SU-DHL-6 (cell line): ENCODE measurements at regions not wholly inside any gene's neighbourhood (a gene's known extent, or its start where the extent isn't known, plus 50 kb on each side); places are given as distances from the start of the nearest gene placed in this dataset.

Experiments
- H2AFZ ChIP-seq: fragments of 200-600 bp; sonication (generic); 2 replicates; pipeline ENCODE4 v1.6.1; 2014; ENCODE audit warnings: low read depth, mild to moderate bottlenecking, moderate library complexity, mixed read lengths, antibody characterized with exemption, low read length; ENCODE audit not compliant: severe bottlenecking
- H3F3A ChIP-seq: fragments of 200-600 bp; shearing (Covaris generic); 2 replicates; pipeline ENCODE4 v1.6.0; 2016; ENCODE audit warnings: antibody characterized with exemption, mild to moderate bottlenecking; ENCODE audit not compliant: insufficient read depth
- H3K27ac ChIP-seq: fragments of 200-600 bp; sonication (generic); 2 replicates; pipeline ENCODE4 v1.5.1; 2016; ENCODE audit warnings: low read depth, mild to moderate bottlenecking, low read length, moderate library complexity, mixed read lengths
- H3K27me3 ChIP-seq: fragments of 200-600 bp; sonication (generic), shearing (Covaris generic); 2 replicates; pipeline ENCODE4 v1.6.0; 2014; ENCODE audit warnings: mild to moderate bottlenecking, low read length
- H3K36me3 ChIP-seq: fragments of 200-600 bp; sonication (generic); 2 replicates; pipeline ENCODE4 v1.6.1; 2014; ENCODE audit warnings: mild to moderate bottlenecking, low read length, mixed read lengths
- H3K4me2 ChIP-seq: fragments of 300-600, 200-600 bp; shearing (Covaris generic), sonication (generic); 2 replicates; pipeline ENCODE4 v1.6.0; 2014; ENCODE audit warnings: low read length, low read depth, mild to moderate bottlenecking; ENCODE audit not compliant: poor library complexity, severe bottlenecking
- H3K4me3 ChIP-seq: fragments of 200-600 bp; sonication (generic); 2 replicates; pipeline ENCODE4 v1.5.1; 2014; ENCODE audit warnings: antibody characterized with exemption, low read length, mild to moderate bottlenecking, mixed read lengths; ENCODE audit not compliant: insufficient read depth, poor library complexity, severe bottlenecking
- H3K79me2 ChIP-seq: fragments of 200-600 bp; sonication (generic); 2 replicates; pipeline ENCODE4 v1.6.1; 2014; ENCODE audit warnings: mild to moderate bottlenecking, low read length, moderate library complexity; ENCODE audit not compliant: insufficient read depth
- H3K9ac ChIP-seq: fragments of 200-600 bp; sonication (generic); 2 replicates; pipeline ENCODE4 v1.7.0; 2014; ENCODE audit warnings: mild to moderate bottlenecking, low read length
- H3K9me2 ChIP-seq: fragments of 200-600 bp; sonication (generic); replicated peaks from 2 replicates; pipeline ENCODE4 v1.6.1; 2014; ENCODE audit warnings: low read length; ENCODE audit not compliant: insufficient read depth
- H3K9me3 ChIP-seq: fragments of 200-600 bp; sonication (generic); 2 replicates; pipeline ENCODE4 v1.6.1; 2014; ENCODE audit warnings: low read length, mixed read lengths; ENCODE audit not compliant: insufficient read depth
- H4K20me1 ChIP-seq: fragments of 200-600 bp; sonication (generic); 2 replicates; pipeline ENCODE4 v1.6.1; 2014; ENCODE audit warnings: low read depth, mild to moderate bottlenecking, antibody characterized with exemption, low read length, moderate library complexity, mixed read lengths
- EZH2phosphoT487 ChIP-seq: fragments of 200-600 bp; sonication (generic), shearing (Covaris generic); conservative IDR thresholded peaks from 2 replicates; pipeline ENCODE4 v1.6.1; 2018; ENCODE audit warnings: mild to moderate bottlenecking, antibody characterized with exemption, low read length, moderate library complexity, mixed read lengths
- TF ChIP-seq, protein P1 (sequence below): fragments of 200-600 bp; sonication (generic); IDR thresholded peaks from one replicate; pipeline ENCODE4 v1.5.1; 2017; ENCODE audit warnings: antibody characterized with exemption, mild to moderate bottlenecking, low read length, moderate library complexity; ENCODE audit not compliant: insufficient read depth, poor library complexity, severe bottlenecking

GRCh38 chr1:106814418-106814817 is 242.1 kb upstream of the PRMT6 start:
- no peak overlapping the region for H2AFZ ChIP-seq
- no peak overlapping the region for H3K4me2 ChIP-seq
- no peak for TF ChIP-seq EZH2phosphoT487
- TF ChIP-seq, protein P1, sequence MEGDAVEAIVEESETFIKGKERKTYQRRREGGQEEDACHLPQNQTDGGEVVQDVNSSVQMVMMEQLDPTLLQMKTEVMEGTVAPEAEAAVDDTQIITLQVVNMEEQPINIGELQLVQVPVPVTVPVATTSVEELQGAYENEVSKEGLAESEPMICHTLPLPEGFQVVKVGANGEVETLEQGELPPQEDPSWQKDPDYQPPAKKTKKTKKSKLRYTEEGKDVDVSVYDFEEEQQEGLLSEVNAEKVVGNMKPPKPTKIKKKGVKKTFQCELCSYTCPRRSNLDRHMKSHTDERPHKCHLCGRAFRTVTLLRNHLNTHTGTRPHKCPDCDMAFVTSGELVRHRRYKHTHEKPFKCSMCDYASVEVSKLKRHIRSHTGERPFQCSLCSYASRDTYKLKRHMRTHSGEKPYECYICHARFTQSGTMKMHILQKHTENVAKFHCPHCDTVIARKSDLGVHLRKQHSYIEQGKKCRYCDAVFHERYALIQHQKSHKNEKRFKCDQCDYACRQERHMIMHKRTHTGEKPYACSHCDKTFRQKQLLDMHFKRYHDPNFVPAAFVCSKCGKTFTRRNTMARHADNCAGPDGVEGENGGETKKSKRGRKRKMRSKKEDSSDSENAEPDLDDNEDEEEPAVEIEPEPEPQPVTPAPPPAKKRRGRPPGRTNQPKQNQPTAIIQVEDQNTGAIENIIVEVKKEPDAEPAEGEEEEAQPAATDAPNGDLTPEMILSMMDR, result no peak
- no peak overlapping the region for H3K27ac ChIP-seq
- H3K9ac ChIP-seq, result no peak overlapping the region
- no peaks in the 10 kb centered on the region for H4K20me1 ChIP-seq
- H3K9me3 ChIP-seq, result peaks cover 3% of the 10 kb centered on the region; the same call in 1 of the 2 replicates
- H3K27me3 ChIP-seq, result no peaks in the 10 kb centered on the region
- no peaks in the 10 kb centered on the region for H3K79me2 ChIP-seq
- H3F3A ChIP-seq, result no peaks in the 10 kb centered on the region
- H3K4me3 ChIP-seq, result no peak overlapping the region
- no peaks in the 10 kb centered on the region for H3K36me3 ChIP-seq
- H3K9me2 ChIP-seq, result no peaks in the 10 kb centered on the region

- no peaks in the 10 kb centered on the region for H3F3A ChIP-seq
- H3K4me3 ChIP-seq, result no peak overlapping the region
- no peaks in the 10 kb centered on the region for H3K9me2 ChIP-seq
- no peak for TF ChIP-seq EZH2phosphoT487
- TF ChIP-seq, protein P1, result no peak
- H3K27ac ChIP-seq, result no peak overlapping the region
- H3K4me2 ChIP-seq, result no peak overlapping the region
- no peaks in the 10 kb centered on the region for H3K27me3 ChIP-seq
- no peak overlapping the region for H3K9ac ChIP-seq
- H3K36me3 ChIP-seq, result no peaks in the 10 kb centered on the region
- no peak overlapping the region for H2AFZ ChIP-seq
- no peaks in the 10 kb centered on the region for H3K9me3 ChIP-seq
- H4K20me1 ChIP-seq, result no peaks in the 10 kb centered on the region
- H3K79me2 ChIP-seq, result no peaks in the 10 kb centered on the region
Measured at GRCh38 chr1:106817575-106817974, 238.9 kb upstream of the PRMT6 start.

- H3K4me3 ChIP-seq, result no peak overlapping the region
- no peaks in the 10 kb centered on the region for H4K20me1 ChIP-seq
- no peaks in the 10 kb centered on the region for H3K9me3 ChIP-seq
- H2AFZ ChIP-seq, result no peak overlapping the region
- no peak overlapping the region for H3K27ac ChIP-seq
- no peaks in the 10 kb centered on the region for H3K9me2 ChIP-seq
- TF ChIP-seq, protein P1, result no peak
- TF ChIP-seq EZH2phosphoT487, result no peak
- H3K9ac ChIP-seq, result no peak overlapping the region
- no peak overlapping the region for H3K4me2 ChIP-seq
- H3F3A ChIP-seq, result no peaks in the 10 kb centered on the region
- no peaks in the 10 kb centered on the region for H3K79me2 ChIP-seq
- H3K27me3 ChIP-seq, result no peaks in the 10 kb centered on the region
- no peaks in the 10 kb centered on the region for H3K36me3 ChIP-seq
Measured at GRCh38 chr1:106831511-106831910, 225.0 kb upstream of the PRMT6 start.

DNA sequence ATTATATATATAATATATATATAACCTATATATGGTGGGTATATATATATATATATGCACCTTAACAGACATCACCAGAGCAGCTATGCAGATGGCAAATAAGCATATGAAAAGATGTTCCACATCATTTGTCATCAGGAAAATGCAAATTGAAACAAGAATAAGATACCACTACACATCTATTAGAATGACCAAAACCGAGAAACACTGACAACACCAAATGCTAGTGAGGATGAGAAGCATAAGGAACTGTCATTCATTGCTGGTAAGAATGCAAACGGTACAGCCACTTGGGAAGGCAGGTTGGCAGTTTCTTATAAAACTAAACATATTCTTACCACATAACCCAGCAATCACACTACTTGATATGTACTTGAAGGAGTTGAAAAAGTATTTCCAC is 219.8 kb upstream of the PRMT6 start:
- Histone ChIP-seq H3K27me3 (no peaks in the 10 kb centered on the region), H3K79me2 (no peaks in the 10 kb centered on the region), H3K9ac (no peak overlapping the region), H2AFZ (peak overlapping the region; percentile 30), H3K9me3 (no peaks in the 10 kb centered on the region), H3K9me2 (no peaks in the 10 kb centered on the region), H3K27ac (no peak overlapping the region), H3F3A (no peaks in the 10 kb centered on the region), H3K4me3 (no peak overlapping the region), H3K36me3 (no peaks in the 10 kb centered on the region), H4K20me1 (no peaks in the 10 kb centered on the region), H3K4me2 (no peak overlapping the region)
- TF ChIP-seq EZH2phosphoT487, result no peak
- TF ChIP-seq, protein P1, result no peak
